Neuronal stem cell (in vitro differentiated cells): ENCODE measurements at regions not wholly inside any gene's neighbourhood (a gene's known extent, or its start where the extent isn't known, plus 50 kb on each side); places are given as distances from the start of the nearest gene placed in this dataset.
"Not testable (repeated sequence)": the region's sequence is repeated elsewhere in the genome, so short reads cannot be mapped to it uniquely, and the experiment has no call there.

Source experiments
- DNase-seq: peaks from one replicate; pipeline ENCODE4 v3.0.0-alpha.2; 2013; ENCODE audit warnings: low spot score
- H2AFZ ChIP-seq: one replicate; pipeline ENCODE4 v1.6.1; 2013; ENCODE audit warnings: mild to moderate bottlenecking, low read length, inconsistent platforms
- H2AK5ac ChIP-seq: 2 replicates; pipeline ENCODE4 v1.6.1; 2013; ENCODE audit warnings: low read depth, mild to moderate bottlenecking, inconsistent platforms, low read length, moderate library complexity, mixed read lengths
- H2BK120ac ChIP-seq: 2 replicates; pipeline ENCODE4 v1.6.1; 2013; ENCODE audit warnings: low read depth, mild to moderate bottlenecking, inconsistent platforms, low read length, moderate library complexity, mixed read lengths
- H2BK12ac ChIP-seq: one replicate; pipeline ENCODE4 v1.6.1; 2013; ENCODE audit warnings: low read length, inconsistent platforms
- H2BK15ac ChIP-seq: 2 replicates; pipeline ENCODE4 v1.6.1; 2013; ENCODE audit warnings: mild to moderate bottlenecking, low read length, inconsistent platforms, mixed read lengths
- H2BK5ac ChIP-seq: one replicate; pipeline ENCODE4 v1.6.1; 2013; ENCODE audit warnings: inconsistent platforms, mild to moderate bottlenecking, low read length, moderate library complexity
- H3K14ac ChIP-seq: one replicate; pipeline ENCODE4 v1.6.1; 2013; ENCODE audit warnings: low read length, inconsistent platforms
- H3K18ac ChIP-seq: 2 replicates; pipeline ENCODE4 v1.6.1; 2013; ENCODE audit warnings: low read length, inconsistent platforms
- H3K23ac ChIP-seq: 2 replicates; pipeline ENCODE4 v1.6.1; 2013; ENCODE audit warnings: low read depth, mild to moderate bottlenecking, mixed read lengths, low read length, inconsistent platforms; ENCODE audit not compliant: poor library complexity
- H3K27ac ChIP-seq: replicated peaks from 3 replicates; pipeline ENCODE4 v1.5.1; 2013; ENCODE audit warnings: low read length, inconsistent platforms
- H3K27me3 ChIP-seq, 3 experiments: 2 replicates each; pipeline ENCODE4 v1.6.1; 2013; ENCODE audit warnings: low read length in 3 of 3, mild to moderate bottlenecking in 2 of 3, inconsistent platforms in 1 of 3, low read depth in 1 of 3, mixed read lengths in 1 of 3, moderate library complexity in 1 of 3; ENCODE audit not compliant: control insufficient read depth in 3 of 3, insufficient read depth in 3 of 3
- H3K36me3 ChIP-seq, 2 donors: replicated peaks in 1 of 2; 2 replicates each; pipeline ENCODE4 v1.6.1; 2013; ENCODE audit warnings: low read length in 2 of 2; ENCODE audit not compliant: control insufficient read depth in 2 of 2, insufficient read depth in 2 of 2
- H3K4ac ChIP-seq: 2 replicates; pipeline ENCODE4 v1.6.1; 2013; ENCODE audit warnings: inconsistent platforms, mild to moderate bottlenecking, low read length, moderate library complexity
- H3K4me1 ChIP-seq, 2 donors: 1 replicate in 1 of 2; 2 replicates in 1 of 2; pipeline ENCODE4 v1.6.1; 2013; ENCODE audit warnings: low read length in 2 of 2, low read depth in 1 of 2; ENCODE audit not compliant: control insufficient read depth in 2 of 2, insufficient read depth in 1 of 2
- H3K4me2 ChIP-seq: one replicate; pipeline ENCODE4 v1.6.1; 2013; ENCODE audit warnings: mild to moderate bottlenecking, low read length, inconsistent platforms; ENCODE audit not compliant: insufficient read depth, poor library complexity, severe bottlenecking
- H3K4me3 ChIP-seq, 2 donors: 2 replicates each; pipeline ENCODE4 v1.5.1; 2013; ENCODE audit warnings: low read length in 2 of 2, mild to moderate bottlenecking in 2 of 2, inconsistent platforms in 1 of 2, moderate library complexity in 1 of 2
- H3K79me1 ChIP-seq: one replicate; pipeline ENCODE4 v1.6.1; 2013; ENCODE audit warnings: low read depth, mild to moderate bottlenecking, inconsistent platforms, low read length, moderate library complexity
- H3K9ac ChIP-seq: one replicate; pipeline ENCODE4 v1.6.1; 2013; ENCODE audit warnings: mild to moderate bottlenecking, low read depth, low read length, inconsistent platforms; ENCODE audit not compliant: poor library complexity
- H3K9me3 ChIP-seq, 2 donors: replicated peaks in 1 of 2; 2 replicates each; pipeline versions ENCODE3 to v1.6.1; 2013; ENCODE audit warnings: low read length in 2 of 2, mild to moderate bottlenecking in 2 of 2, inconsistent platforms in 1 of 2, low read depth in 1 of 2, mixed read lengths in 1 of 2, moderate library complexity in 1 of 2; ENCODE audit not compliant: control insufficient read depth in 2 of 2, insufficient read depth in 1 of 2
- H4K8ac ChIP-seq: one replicate; pipeline ENCODE4 v1.6.1; 2013; ENCODE audit warnings: low read depth, mild to moderate bottlenecking, inconsistent platforms, low read length, moderate library complexity
- H4K91ac ChIP-seq: one replicate; pipeline ENCODE4 v1.6.1; 2013; ENCODE audit warnings: low read length, low read depth, mild to moderate bottlenecking, inconsistent platforms; ENCODE audit not compliant: poor library complexity
- WGBS, 2 donors: extraction: QIAGEN DNeasy Blood & Tissue Kit; methylation state at CpG; one replicate each; pipeline ENCODE4 v1.1.7; 2013; ENCODE audit warnings: missing lambda C conversion rate in 2 of 2, mixed read lengths in 1 of 2; ENCODE audit not compliant: insufficient read length in 2 of 2, insufficient replicate concordance in 1 of 2; ENCODE audit errors: extremely low coverage in 2 of 2; 5-methylcytosine and 5-hydroxymethylcytosine counted together

DNA sequence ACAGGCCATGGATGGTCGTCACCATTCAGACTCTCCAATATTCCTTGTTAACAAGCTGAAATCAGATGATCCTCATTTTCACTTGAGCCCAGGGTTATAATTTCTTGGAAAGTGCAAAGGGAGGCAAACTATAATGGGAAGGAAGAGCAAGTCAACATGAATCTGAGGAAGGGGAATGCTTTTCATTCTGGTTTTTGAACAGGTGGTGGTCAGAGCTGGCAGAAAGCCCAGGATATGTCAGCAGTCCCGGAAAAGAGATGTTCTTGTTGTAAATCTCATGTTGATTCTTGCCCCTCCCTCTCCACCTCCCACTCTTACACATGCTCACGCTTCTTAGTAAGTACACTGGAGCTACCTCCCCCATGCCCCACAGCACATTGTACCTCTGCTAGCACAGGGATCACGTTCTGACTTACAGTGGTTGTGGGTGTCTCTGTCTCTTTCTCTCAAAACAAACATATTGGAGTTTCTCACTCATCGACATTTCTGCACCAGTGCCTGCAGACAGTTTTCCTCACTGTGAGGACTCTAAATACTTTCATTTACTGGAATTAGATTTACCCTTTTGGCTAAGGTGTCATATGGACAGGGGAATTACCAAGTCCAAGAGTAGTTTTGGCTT is 77.6 kb downstream of the XCL2 start:
- DNase-seq: no peak
- no peak overlapping the region for H2AK5ac ChIP-seq
- WGBS, 2 donors: no CpG with 5 or more reads among the region's 5 CpGs
- no peak overlapping the region for H2BK12ac ChIP-seq
- no peak overlapping the region for H4K8ac ChIP-seq
- H3K4ac ChIP-seq: no peak overlapping the region
- no peak overlapping the region for H3K23ac ChIP-seq
- H2BK15ac ChIP-seq: no peak overlapping the region
- no peaks in the 10 kb centered on the region for H3K27me3 ChIP-seq
- no peak overlapping the region for H2BK5ac ChIP-seq
- H3K9ac ChIP-seq: no peak overlapping the region
- H3K9me3 ChIP-seq: no peaks in the 10 kb centered on the region
- H3K4me2 ChIP-seq: no peak overlapping the region
- no peak overlapping the region for H2BK120ac ChIP-seq
- peaks cover 0 to 6% of the 10 kb centered on the region in 2 donors for H3K4me1 ChIP-seq
- no peak overlapping the region for H2AFZ ChIP-seq
- no peak overlapping the region for H3K27ac ChIP-seq
- H3K18ac ChIP-seq: no peak overlapping the region
- H3K79me1 ChIP-seq: no peaks in the 10 kb centered on the region
- no peak overlapping the region for H3K4me3 ChIP-seq
- no peak overlapping the region for H4K91ac ChIP-seq
- no peaks in the 10 kb centered on the region for H3K36me3 ChIP-seq
- H3K14ac ChIP-seq: no peak overlapping the region

DNA sequence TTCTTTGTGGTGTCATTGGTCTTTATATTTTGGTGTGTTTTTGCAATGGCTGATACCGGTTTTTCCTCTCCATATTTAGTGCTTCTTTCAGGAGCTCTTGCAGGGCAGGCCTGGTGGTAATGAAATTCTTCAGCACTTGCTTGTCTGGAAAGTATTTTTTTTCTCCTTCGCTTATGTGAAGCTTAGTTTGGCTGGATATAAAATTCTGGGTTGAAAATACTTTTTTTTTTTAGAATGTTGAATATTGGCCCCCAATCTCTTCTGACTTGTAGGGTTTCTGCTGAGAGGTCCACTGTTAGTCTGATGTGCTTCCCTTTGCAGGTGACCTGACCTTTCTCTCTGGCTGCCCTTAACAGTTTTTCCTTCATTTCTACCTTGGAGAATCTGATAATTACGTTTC is 82.7 kb downstream of the XCL2 start:
- H3K9ac ChIP-seq, H3K18ac ChIP-seq, H3K4me1 ChIP-seq, H3K23ac ChIP-seq, H3K4ac ChIP-seq, H4K8ac ChIP-seq, H2BK12ac ChIP-seq, H2AK5ac ChIP-seq, H3K4me3 ChIP-seq, H2BK120ac ChIP-seq, H3K4me2 ChIP-seq, H2BK5ac ChIP-seq, DNase-seq, H3K14ac ChIP-seq, H3K27me3 ChIP-seq, H3K9me3 ChIP-seq, H3K36me3 ChIP-seq, H4K91ac ChIP-seq, H2BK15ac ChIP-seq, H3K79me1 ChIP-seq, H2AFZ ChIP-seq, H3K27ac ChIP-seq: not testable (repeated sequence)
- no CpG with 5 or more reads among the region's 3 CpGs for WGBS, 2 donors

DNA sequence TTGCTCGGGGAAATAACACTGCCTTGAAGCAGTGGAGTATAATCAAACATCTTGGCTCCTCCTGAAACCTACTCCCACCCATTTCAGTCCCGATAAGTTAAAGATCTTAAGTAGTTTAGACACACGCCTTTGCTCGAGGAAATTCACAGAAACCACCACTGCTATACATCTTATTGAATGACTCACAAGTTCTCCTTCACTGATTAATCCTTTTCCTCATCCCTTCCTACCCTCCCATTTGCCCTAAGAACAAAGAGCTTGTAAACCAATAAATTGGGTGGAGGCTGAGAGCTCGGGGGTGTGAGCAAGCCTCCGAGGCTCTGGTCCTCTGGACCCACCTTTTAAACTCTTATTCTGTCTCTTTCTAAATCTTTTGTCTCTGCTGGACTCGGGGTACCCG is 86.5 kb downstream of the XCL2 start:
- DNase-seq, H3K9ac ChIP-seq, H2BK5ac ChIP-seq, H3K4me2 ChIP-seq, H3K4me3 ChIP-seq, H3K4me1 ChIP-seq, H3K18ac ChIP-seq, H4K8ac ChIP-seq, H2AK5ac ChIP-seq, H3K27ac ChIP-seq, H3K23ac ChIP-seq, H3K9me3 ChIP-seq, H2BK12ac ChIP-seq, H2AFZ ChIP-seq, H3K27me3 ChIP-seq, H3K79me1 ChIP-seq, H2BK120ac ChIP-seq, H3K4ac ChIP-seq, H4K91ac ChIP-seq, H3K36me3 ChIP-seq, H3K14ac ChIP-seq, H2BK15ac ChIP-seq: not testable (repeated sequence)
- no CpG with 5 or more reads among the region's 8 CpGs for WGBS, 2 donors

DNA sequence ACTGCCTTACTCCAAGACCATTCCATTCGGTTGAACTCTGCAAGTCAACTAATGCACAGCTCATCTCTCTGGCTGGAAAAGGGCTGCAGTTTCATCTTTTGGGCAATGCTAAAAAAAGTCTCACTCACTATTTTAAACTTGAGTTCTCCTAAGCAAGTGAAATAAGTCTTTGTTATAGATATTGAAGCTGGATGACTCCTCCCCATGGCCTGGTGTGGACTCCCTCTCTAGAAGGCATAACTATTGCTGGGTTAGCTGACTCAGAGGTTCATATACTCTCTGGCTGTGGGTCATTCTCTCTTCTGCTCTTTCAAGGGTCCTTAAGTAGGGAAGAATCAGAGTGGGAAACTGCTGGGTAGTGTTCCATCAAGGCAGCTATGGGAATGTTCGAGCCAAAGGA is 88.0 kb downstream of the XCL2 start:
- H3K18ac ChIP-seq: no peak overlapping the region
- H3K27ac ChIP-seq: no peak overlapping the region
- H3K14ac ChIP-seq: no peak overlapping the region
- DNase-seq: no peak
- no peak overlapping the region for H4K8ac ChIP-seq
- no peak overlapping the region for H3K4ac ChIP-seq
- H2AFZ ChIP-seq: no peak overlapping the region
- no peaks in the 10 kb centered on the region for H3K36me3 ChIP-seq
- no CpG with 5 or more reads among the region's 2 CpGs for WGBS, 2 donors
- H3K4me1 ChIP-seq: no peaks in the 10 kb centered on the region
- H2AK5ac ChIP-seq: no peak overlapping the region
- peaks cover 0 to 3% of the 10 kb centered on the region in 2 donors for H3K9me3 ChIP-seq
- no peak overlapping the region for H2BK120ac ChIP-seq
- H3K27me3 ChIP-seq: no peaks in the 10 kb centered on the region
- H4K91ac ChIP-seq: no peak overlapping the region
- no peaks in the 10 kb centered on the region for H3K79me1 ChIP-seq
- no peak overlapping the region for H2BK5ac ChIP-seq
- H2BK12ac ChIP-seq: no peak overlapping the region
- no peak overlapping the region for H2BK15ac ChIP-seq
- no peak overlapping the region for H3K9ac ChIP-seq
- H3K4me3 ChIP-seq: no peak overlapping the region
- no peak overlapping the region for H3K23ac ChIP-seq
- H3K4me2 ChIP-seq: no peak overlapping the region
